ENCODE measurements at regions not wholly inside any gene's neighbourhood (a gene's known extent, or its start where the extent isn't known, plus 50 kb on each side); places are given as distances from the start of the nearest gene placed in this dataset.

- TF ChIP-seq MYB (IDR thresholded peaks at IDR 0.05; ENCODE audit: borderline replicate concordance, low read depth, low read length) (no peak), RELA (IDR thresholded peaks at IDR 0.05; ENCODE audit: borderline replicate concordance, partially characterized antibody) (no peak), WRNIP1 (IDR thresholded peaks at IDR 0.05; ENCODE audit: borderline replicate concordance, low read depth, low read length) (no peak), SREBF2 (IDR thresholded peaks at IDR 0.05; ENCODE audit: low read length) (no peak), ESRRA (IDR thresholded peaks at IDR 0.05; ENCODE audit: low read length) (no peak), LARP7 (IDR thresholded peaks at IDR 0.05) (no peak), NBN (IDR thresholded peaks at IDR 0.05) (no peak), PKNOX1 (IDR thresholded peaks at IDR 0.05) (no peak), ZNF687 (IDR thresholded peaks at IDR 0.05) (no peak), FOXK2 (IDR thresholded peaks at IDR 0.05) (no peak)
Measured at GRCh38 chr9:90343991-90344390, 298.6 kb downstream of the DIRAS2 start (continued).

GRCh38 chr9:90365666-90366065 is 277.0 kb downstream of the DIRAS2 start:
- SMC1A ChIA-PET (ENCODE audit: uncharacterized antibody, unreplicated experiment) = no interaction called here
- TF ChIP-seq ZBTB4 (CRISPR knock-in tag; IDR thresholded peaks at IDR 0.05) (no peak), ZNF687 (IDR thresholded peaks at IDR 0.05) (no peak), TARDBP (IDR thresholded peaks at IDR 0.05; ENCODE audit: borderline replicate concordance) (no peak)

More at GRCh38 chr9:90365666-90366065, 277.0 kb downstream of the DIRAS2 start:
- no peak overlapping the region for H2AFZ ChIP-seq (ENCODE audit: control insufficient read depth, low read depth, low read length)
- 0% methylated on average over 2 of the region's 2 CpGs for WGBS (ENCODE audit: insufficient coverage, insufficient replicate concordance, low lambda C conversion rate, missing lambda C conversion rate)
- ChIA-PET POLR2A (no interaction called here), CTCF (no interaction called here), RAD21 (ENCODE audit: unreplicated experiment) (no interaction called here)
- no peak overlapping the region for H3K27ac ChIP-seq (ENCODE audit: control insufficient read depth, insufficient read depth)
- H3K4me3 ChIP-seq = no peak overlapping the region
- H3K27me3 ChIP-seq (replicated peaks in 1 of 2; ENCODE audit: control insufficient read depth in 2 of 2, insufficient read depth in 2 of 2, low read length in 1 of 2) = no peaks in the 10 kb centered on the region
- H3K4me2 ChIP-seq (ENCODE audit: control insufficient read depth, insufficient read depth) = no peak overlapping the region
- no peaks in the 10 kb centered on the region for H3K79me2 ChIP-seq (ENCODE audit: control insufficient read depth, insufficient read depth, low read length)
- FAIRE-seq (no peak), DNase-seq (ENCODE audit: low read depth, low spot score) (no peak), ATAC-seq (no peak)
- H3K9me3 ChIP-seq (replicated peaks; ENCODE audit: control insufficient read depth, insufficient read depth, low read length) = no peaks in the 10 kb centered on the region
- no peaks in the 10 kb centered on the region for H3K36me3 ChIP-seq (ENCODE audit: control insufficient read depth in 2 of 2, insufficient read depth in 2 of 2, low read length in 1 of 2)
- in situ Hi-C loops (cut with MboI) (no loop called here), intact Hi-C loops (cut with micrococcal nuclease; ENCODE audit: unreplicated experiment) (no loop called here)
- no peaks in the 10 kb centered on the region for H4K20me1 ChIP-seq (ENCODE audit: control insufficient read depth, insufficient read depth)
- no peak overlapping the region for H3K9ac ChIP-seq (ENCODE audit: control insufficient read depth, insufficient read depth, low read length)
- no peaks in the 10 kb centered on the region for H3K4me1 ChIP-seq (ENCODE audit: control insufficient read depth, insufficient read depth, low read length)
- no TSS peak for BruUV-seq (replicated peaks)
